Epithelial cell of prostate (primary cell): ENCODE measurements at regions not wholly inside any gene's neighbourhood (a gene's known extent, or its start where the extent isn't known, plus 50 kb on each side); places are given as distances from the start of the nearest gene placed in this dataset.

Experiments
- DNase-seq: peaks from one replicate; pipeline ENCODE4 v3.0.0-alpha.2; 2011; ENCODE audit warnings: low read depth, low spot score
- H3K27ac ChIP-seq: fragments of 450-650 bp; 2 replicates; pipeline ENCODE4 v1.5.1; 2017; ENCODE audit warnings: mild to moderate bottlenecking

GRCh38 chr4:13190093-13190721 is 293.9 kb downstream of the RAB28 start:
- H3K27ac ChIP-seq, result no peak overlapping the region
- DNase-seq, result no peak

GRCh38 chr4:13184199-13184598 is 299.9 kb downstream of the RAB28 start:
- no peak overlapping the region for H3K27ac ChIP-seq
- no peak for DNase-seq

DNA sequence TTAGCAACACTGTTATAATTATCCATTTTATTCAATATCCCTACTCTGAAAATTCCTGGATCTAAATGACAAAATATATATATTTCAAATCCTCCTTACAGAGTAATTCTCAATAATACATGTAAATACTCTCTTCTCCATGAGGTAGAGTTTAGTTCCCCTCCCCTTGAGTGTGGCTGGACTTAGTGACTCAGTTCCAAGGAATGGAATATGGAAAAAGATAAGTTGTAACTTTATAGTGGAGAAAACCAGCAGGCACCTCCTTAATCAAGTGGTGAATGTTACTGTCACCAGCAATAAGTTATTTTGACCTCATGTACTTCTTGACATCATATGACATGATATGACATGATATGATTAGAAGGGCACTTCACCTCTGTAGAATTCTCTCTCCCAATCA is 302.0 kb downstream of the RAB28 start:
- no peak for DNase-seq
- H3K27ac ChIP-seq, result no peak overlapping the region

DNA sequence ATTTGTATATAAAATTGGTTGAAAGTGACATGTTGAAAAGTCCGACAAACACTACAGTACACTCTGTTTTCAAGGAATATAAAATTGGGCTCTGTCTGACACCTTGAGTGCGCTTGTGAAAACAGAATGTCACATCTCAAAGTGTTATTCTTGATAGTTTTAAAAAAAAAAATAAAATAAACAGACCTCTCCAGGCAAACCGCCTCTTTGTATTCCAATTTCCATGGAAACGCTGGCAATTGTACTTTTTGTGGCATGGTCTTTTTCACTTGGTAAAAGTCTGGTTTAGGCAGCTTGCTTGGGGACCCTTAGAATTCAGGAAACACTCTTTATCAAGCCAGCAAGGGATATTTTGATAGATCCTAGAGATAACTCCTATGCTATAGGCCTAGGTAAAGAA is 302.5 kb downstream of the RAB28 start:
- no peak for DNase-seq
- no peak overlapping the region for H3K27ac ChIP-seq

- no peak for DNase-seq
- no peak overlapping the region for H3K27ac ChIP-seq
Measured at GRCh38 chr4:13180701-13181100, 303.4 kb downstream of the RAB28 start.

- no peak overlapping the region for H3K27ac ChIP-seq
- no peak for DNase-seq
Measured at GRCh38 chr4:13178621-13179020, 305.5 kb downstream of the RAB28 start.

DNA sequence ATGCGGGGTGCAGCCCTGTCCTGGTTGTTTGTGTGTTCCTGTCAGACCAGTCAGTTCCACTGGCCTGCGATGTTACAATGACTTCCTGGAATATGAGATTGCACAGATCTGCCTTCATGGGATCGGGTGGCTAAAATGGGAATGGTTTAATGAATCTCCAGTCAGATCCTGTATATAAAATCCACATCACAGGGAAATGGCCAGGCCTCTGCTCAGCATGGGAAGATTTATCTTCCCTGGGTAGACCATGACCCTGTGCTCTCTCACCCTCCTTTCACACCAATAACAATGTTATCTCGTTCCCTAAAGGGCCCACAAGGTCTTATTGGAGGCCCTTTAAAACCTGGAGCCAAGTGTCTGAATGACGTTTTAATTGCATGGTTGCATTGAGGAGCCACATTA is 307.4 kb downstream of the RAB28 start:
- H3K27ac ChIP-seq, result no peak overlapping the region
- DNase-seq, result no peak

GRCh38 chr4:13174926-13175325 is 309.2 kb downstream of the RAB28 start:
- DNase-seq, result no peak
- no peak overlapping the region for H3K27ac ChIP-seq

DNA sequence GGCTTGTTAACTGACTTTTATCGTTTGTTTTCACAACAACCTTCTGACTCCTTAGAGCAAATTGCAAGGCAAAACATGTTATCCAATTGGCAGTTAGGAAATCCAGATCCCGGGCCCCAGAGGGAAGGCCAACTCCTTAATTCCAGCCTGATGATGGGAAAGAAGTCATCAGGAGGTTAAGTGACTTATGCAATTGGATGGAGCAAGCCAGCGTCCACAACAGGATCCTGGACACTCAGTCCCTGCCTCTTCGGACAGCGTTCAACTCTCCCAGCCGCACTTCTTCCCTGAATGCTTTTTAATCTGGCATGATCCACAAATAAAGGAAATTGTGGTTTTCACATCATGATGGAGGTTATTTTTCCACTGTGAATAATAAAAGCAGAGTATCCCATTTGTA is 310.1 kb downstream of the RAB28 start:
- H3K27ac ChIP-seq, result no peak overlapping the region
- DNase-seq, result no peak

- no peak for DNase-seq
- no peak overlapping the region for H3K27ac ChIP-seq
Measured at GRCh38 chr4:13171292-13172057, 312.7 kb downstream of the RAB28 start.

GRCh38 chr4:13169731-13170525 is 314.2 kb downstream of the RAB28 start:
- DNase-seq, result no peak
- H3K27ac ChIP-seq, result no peak overlapping the region

- no peak overlapping the region for H3K27ac ChIP-seq
Measured at GRCh38 chr4:13168326-13168725, 315.8 kb downstream of the RAB28 start.

DNA sequence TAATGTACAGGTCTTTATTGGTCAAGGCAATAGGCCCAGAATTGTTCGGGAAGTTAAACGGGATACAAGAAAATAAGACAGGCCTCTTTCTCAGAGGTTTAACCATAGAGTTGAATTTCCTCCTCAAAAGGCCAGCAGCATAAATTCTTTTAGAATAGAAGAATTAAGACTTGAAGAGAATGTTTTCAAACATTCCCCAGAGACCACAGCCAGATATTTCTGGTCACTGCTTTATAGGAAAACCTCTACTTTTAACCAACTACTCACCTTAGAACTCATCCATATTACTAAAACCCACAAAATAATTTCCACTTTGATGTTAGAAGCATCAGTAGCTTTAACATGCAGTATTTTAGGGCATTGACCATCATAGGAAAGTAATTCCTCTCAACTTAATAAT is 317.9 kb downstream of the RAB28 start:
- no peak for DNase-seq
- no peak overlapping the region for H3K27ac ChIP-seq

More at GRCh38 chr4:13168326-13168725, 315.8 kb downstream of the RAB28 start:
- DNase-seq, result no peak

DNA sequence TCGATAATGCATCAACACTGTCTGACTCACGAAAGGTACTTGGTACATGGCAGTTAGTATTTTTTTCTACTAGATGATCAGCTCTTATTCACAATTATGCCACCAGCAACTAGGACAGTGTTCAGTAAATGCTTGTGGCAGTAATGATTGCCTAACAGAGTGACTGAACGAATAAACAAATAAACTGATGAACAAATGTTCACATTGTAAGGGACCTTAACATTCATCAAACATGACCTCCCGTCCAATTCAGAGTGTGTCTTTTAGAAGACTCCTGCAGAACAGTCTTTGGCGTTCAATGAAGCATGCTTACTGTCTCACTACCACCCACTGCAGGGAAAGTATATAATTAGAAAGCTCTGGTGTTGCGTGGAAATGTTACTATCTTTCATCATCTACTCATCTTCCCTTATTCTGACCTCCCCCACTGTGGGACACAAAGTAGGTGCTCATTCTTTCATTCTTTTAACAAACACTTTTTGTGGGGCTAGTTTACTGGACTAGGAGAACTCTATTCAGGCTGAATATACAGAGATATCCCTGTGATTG is 319.3 kb downstream of the RAB28 start:
- no peak for DNase-seq
- no peak overlapping the region for H3K27ac ChIP-seq

GRCh38 chr4:13162886-13163285 is 321.3 kb downstream of the RAB28 start:
- no peak for DNase-seq
- no peak overlapping the region for H3K27ac ChIP-seq

DNA sequence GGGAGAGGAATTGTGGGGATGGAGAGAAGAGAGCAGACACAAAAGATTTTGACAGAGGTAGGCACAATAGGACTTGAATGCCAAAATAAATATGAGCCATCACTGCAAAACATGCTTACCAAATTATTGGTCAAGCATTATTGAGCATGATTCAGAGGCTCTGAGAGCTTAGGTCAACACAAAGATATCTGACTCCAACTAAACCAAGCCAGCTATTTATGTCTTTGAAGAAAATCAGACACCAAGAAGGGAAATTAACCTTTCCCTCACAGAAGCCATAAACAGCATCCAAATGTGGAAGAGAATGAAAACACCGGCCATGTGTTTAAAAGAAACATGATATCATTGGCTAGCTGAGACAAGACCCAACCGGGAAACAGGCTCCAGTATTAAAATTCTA is 323.2 kb downstream of the RAB28 start:
- DNase-seq, result no peak
- H3K27ac ChIP-seq, result no peak overlapping the region

DNA sequence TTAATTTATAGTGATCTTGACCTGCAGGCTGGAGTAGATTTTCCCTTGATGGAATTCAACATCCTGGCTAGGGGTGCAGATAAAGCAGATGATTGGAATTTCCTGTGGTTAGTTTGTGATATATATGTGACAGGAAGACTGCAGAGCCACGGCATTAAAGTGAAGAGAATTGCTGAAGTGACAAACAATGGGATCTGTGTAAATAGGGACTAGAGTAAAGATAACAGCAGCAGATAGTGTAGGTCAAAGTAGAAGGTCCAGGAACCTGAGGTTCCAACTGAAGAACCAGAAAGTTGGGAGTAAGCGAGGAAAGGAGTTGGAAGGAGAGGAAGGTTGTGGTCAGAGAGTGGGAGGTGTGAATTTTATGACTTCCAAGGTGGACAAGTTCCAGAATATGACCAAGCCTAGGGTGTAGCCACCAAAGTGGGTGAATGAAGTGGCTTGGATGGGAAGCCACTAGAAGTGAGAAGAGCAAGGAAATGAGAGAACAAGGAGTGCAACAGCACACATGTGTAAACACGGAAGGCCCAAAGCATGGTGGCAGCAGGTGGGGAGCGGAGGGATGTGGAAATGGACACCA is 325.0 kb downstream of the RAB28 start:
- no peak for DNase-seq
- no peak overlapping the region for H3K27ac ChIP-seq

DNA sequence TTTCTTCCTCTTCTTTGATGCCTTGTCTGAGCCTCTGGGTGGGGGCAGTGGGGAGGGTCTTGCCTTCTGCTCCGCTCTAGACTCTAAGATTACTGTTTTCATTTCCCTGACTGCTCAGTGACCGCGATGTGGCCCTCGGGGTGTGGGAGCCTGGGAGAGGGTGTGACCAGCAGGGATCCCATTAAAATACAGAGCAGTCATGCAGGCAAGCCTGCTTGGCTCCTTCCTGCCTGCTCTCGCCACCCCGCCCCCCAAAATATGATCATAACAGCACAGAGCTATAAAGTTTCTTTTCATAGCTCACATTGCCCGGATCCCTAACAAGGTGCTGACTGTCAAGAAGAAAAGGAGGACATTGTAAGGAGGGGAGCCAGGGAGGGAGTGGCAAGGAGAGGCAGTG is 332.9 kb downstream of the RAB28 start:
- no peak for DNase-seq
- H3K27ac ChIP-seq, result no peak overlapping the region

DNA sequence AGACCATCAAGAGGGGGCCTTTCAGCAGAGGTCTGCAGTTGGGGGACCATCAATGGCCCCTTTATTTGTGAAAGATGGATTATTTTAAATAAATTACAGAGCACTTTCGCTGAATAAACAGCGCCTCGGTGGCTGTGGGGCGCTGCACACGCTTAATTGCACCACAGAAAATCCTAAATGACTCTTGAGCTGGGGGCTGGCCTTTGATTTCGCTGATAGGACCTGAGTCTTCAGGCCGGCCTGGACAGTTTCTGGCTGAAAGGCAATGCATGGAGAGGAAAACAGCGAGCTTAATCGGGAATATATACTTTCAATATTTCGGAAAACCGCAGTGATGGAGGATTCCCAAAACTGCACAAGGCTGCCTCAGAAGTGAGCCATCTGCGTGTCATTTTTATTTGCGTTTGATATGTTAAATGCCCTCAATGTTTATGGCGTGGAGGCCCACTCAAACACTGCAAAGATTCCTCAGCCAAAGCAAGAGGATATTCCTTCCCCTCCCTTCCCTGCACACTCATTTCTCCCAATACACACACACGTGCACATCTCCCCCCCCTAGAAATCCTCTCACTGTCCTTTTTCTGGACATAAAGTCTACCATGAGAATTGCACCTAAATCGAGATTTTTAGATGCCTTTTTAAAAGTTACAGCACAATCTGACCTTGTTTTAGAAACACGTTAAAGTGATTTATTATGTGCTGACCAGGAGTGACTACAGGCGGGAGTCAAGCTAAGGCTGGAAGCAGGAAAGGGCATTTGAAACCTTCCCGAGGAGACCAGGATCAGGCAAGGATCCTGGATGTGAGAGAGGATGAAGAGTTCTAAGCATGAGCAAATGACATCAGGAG is 340.7 kb downstream of the RAB28 start:
- H3K27ac ChIP-seq, result no peak overlapping the region
- no peak for DNase-seq

GRCh38 chr4:13142726-13143125 is 341.4 kb downstream of the RAB28 start:
- H3K27ac ChIP-seq, result no peak overlapping the region
- DNase-seq, result no peak
